GM18858 (cell line): ENCODE measurements at regions not wholly inside any gene's neighbourhood (a gene's known extent, or its start where the extent isn't known, plus 50 kb on each side); places are given as distances from the start of the nearest gene placed in this dataset.
"Not testable (repeated sequence)": the region's sequence is repeated elsewhere in the genome, so short reads cannot be mapped to it uniquely, and the experiment has no call there.

ENCODE experiments used
- ATAC-seq: cut with Tn5 transposase; IDR thresholded peaks from one replicate; pipeline ENCODE4 v1.9.1; 2021; ENCODE audit not compliant: unreplicated experiment

GRCh38 chr9:587527-587926 is 254.0 kb upstream of the DMRT1 start:
- ATAC-seq = no peak

GRCh38 chr9:588981-589380 is 252.5 kb upstream of the DMRT1 start:
- ATAC-seq = no peak

DNA sequence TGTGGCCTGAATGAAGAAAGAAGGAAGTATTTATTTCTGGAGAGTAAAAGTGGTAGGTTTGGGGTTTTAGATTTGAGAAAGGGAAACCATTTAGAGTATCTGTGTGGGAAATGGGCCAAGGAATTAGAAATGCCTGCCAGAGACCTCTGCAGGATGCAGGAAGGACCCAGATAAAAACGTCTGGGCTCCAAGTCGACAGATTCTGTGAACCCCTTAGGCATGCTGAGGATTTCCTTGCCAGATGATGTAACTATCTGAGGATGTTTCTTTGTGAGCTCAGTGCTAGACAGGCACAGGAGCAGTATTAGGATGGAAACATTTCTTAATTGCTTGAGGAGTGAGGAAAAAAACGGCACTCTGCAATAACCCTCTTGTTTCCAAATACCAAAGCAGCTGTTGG is 251.8 kb upstream of the DMRT1 start:
- no peak for ATAC-seq

DNA sequence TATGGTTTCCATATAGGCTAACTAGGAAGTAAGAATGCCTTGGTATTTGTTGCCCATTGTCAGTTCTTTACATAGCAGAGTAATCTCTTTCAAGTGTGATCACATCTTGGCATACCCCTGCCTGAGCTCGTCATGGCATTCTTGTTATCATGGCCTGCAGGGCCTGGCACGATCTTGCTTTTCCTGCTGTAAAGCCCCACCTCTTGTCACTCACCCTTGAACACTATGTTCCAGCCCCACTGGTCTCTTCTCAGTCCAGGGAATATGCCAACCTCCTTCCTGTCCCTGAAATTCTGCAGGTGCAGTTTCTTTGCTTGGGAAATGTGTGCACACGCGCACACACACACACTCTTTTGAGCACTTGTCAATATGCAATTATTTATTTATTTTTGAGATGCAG is 250.2 kb upstream of the DMRT1 start:
- ATAC-seq = no peak

DNA sequence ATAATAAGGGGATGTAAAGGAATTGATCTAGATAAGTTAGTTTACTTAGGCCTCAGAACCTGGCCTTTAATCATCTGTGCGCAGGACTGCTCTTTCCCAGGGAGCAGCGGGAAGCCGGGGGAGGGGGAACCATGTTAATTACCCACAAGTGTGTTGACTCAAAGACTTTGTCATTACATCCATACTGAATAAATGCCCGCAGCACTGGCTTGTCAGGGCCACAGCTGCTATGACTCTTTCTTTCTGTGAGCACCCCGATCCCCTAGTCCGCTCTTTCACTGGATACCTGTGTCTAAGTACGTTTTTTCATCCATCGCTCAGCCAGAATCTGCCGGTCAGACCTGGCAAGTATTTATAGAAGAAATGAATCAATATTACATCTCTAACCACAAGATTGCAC is 249.3 kb upstream of the DMRT1 start:
- ATAC-seq = no peak

DNA sequence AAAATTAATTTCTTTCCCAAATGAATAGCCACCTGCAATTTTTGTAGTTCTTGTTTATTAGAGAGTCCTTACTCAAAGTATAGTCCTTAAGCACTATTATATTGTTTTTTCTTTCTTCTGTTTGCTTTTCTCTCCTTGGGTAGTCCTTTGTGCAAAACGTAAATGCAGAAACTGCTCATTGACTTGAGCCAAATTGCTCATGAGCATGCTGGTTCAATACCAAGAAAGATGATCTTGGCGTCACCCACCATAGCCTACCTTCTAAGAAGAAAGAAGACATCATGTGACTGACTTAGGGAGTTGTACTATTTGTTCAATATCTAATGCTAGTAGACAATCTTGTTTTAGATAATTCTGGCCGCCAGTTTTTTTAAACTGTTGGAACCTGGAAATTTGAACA is 248.8 kb upstream of the DMRT1 start:
- no peak for ATAC-seq

- ATAC-seq = no peak
Measured at GRCh38 chr9:593809-594208, 247.7 kb upstream of the DMRT1 start.

DNA sequence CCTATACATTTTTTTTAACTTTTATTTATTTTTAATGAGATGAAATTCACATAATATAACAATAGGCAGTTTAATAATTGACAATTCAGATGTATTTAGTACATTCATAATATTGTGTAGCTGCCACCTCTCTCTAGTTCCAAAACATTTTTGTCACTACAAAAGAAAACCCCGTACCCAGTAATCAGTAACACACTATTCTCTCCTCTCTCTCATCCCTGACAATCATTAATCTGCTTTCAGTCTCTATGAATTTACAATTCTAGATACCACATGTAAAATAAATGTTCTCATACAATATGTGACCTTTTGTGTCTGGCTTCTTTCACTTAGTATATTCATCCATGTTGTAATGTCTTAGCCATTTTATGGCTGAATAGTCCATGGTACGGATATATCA is 244.8 kb upstream of the DMRT1 start:
- no peak for ATAC-seq

- no peak for ATAC-seq
Measured at GRCh38 chr9:600006-600405, 241.5 kb upstream of the DMRT1 start.

DNA sequence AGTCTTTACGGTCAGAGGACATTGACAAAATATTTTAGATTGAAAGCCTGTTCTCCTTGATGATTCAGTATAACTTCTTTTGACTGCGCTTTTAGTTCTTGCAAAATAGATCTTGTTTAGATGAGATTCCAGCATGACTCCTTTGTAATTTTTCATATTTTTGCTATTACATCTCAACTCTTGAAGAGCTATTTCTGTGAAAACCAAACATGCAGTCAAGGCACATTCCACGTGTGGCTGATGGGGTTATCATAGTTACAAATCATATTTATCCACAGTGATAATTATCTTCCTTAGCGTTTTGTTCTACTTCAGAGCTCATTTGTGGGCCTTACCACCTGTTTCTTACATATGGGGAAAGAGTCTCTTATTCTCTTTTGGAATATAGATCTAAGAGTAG is 238.8 kb upstream of the DMRT1 start:
- ATAC-seq = no peak

- ATAC-seq = no peak
Measured at GRCh38 chr9:603126-603525, 238.4 kb upstream of the DMRT1 start.

- no peak for ATAC-seq
Measured at GRCh38 chr9:607417-607816, 234.1 kb upstream of the DMRT1 start.

GRCh38 chr9:613771-614347 is 227.6 kb upstream of the DMRT1 start:
- peak; percentile 90 for ATAC-seq

- no peak for ATAC-seq
Measured at GRCh38 chr9:614431-614830, 227.1 kb upstream of the DMRT1 start.

DNA sequence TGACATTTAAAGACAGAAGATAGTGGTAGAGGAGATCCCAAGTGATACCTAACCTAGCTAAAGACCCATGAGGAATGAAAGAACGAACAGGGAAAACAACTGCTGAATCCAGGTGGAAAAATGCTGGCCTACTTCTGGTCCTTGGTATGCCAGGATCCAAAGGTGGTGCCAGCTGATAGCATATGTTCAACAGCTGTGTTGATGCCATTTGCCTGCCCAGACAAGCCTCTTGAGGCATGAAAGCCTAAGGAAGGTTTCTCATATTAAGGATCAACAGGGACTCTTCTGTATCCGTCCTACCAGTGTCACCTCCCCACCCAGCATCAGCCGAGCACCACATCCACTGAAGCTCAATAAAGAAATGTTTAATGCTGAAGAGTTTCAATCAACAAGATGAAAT is 225.7 kb upstream of the DMRT1 start:
- ATAC-seq = no peak

GRCh38 chr9:616694-617093 is 224.8 kb upstream of the DMRT1 start:
- ATAC-seq = no peak

- no peak for ATAC-seq
Measured at GRCh38 chr9:617445-618085, 223.9 kb upstream of the DMRT1 start.

DNA sequence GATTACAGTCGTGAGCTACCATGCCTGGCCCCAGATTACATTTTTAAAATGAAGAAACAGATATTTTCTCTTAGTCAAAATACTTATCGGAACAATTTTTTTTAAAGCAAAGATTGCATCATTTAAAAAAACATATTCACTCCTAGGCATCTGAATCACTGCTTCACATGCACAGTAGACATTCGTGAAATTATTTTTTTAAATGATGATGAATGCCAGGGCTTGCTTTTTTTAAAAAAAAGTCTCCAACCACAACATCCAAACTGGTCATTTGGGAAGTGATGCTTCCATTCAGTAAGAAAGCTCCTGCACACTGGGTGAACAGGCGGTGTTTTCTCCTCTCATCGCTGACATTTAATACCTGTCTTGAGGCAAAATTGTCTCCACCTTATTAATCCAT is 223.0 kb upstream of the DMRT1 start:
- no peak for ATAC-seq

GRCh38 chr9:621201-621855 is 220.2 kb upstream of the DMRT1 start:
- ATAC-seq = no peak

DNA sequence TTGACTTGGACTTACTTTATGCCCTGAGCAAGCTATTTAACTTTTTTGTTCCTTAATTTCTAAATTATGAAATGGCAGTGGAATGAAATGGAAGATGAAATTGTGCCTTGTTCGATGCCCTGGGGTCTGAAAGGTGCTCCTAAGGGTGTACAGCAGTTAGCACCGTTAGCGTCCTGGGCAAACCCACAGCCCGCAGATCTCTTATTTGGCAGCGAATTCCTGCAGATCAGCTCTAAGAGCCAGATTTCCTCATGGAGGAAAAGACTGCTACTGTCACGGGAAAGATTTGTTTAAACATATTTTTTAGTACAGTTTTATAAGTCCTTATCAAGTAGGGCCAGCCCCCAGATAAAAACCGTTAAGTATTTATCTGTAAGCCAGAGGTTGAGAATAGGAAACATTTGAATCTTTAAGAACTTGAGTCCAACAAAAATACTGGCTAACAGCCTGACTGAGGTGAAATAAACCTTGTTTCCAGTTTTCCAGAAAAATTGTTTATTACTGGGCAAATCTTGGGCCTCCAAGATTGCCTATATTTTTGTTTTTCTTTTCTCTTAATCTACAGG is 216.5 kb upstream of the DMRT1 start:
- no peak for ATAC-seq

DNA sequence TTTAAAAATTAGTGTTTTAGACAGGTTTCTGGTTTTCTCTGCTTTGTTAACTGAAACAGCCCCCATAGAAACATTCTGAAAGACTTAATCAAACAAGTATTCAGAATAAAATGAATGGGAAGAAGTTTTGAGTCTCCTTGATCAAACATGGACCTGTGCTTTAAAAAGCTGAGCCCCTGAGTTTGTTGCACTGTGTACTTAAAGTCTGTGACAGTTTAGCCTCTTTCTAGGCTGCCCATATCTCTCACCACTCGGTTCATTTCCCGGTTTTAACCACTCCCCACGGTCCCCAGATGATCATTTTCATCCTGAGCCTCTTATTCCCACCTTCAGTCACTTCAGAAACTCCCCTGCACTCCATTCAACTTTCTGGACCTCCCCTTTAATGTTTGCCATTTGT is 215.9 kb upstream of the DMRT1 start:
- no peak for ATAC-seq

DNA sequence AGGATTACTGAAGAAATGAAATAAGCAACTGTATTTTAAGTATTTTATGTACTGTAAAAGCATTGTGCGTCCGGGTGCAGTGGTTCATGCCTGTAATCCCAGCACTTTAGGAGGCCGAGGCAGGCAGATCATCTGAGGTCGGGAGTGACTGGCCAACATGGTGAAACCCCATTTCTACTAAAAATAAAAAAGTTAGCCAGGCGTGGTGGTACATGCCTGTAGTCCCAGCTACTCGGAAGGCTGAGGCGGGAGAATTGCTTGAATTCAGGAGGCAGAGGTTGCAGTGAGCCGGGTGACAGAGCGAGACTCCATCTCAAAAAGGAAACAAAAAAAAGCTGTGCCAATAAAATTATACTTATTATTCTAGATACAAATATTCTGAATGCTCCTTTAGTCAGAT is 215.4 kb upstream of the DMRT1 start:
- not testable (repeated sequence) for ATAC-seq
